Parathyroid adenoma (tissue), 2 donors: ENCODE measurements at regions not wholly inside any gene's neighbourhood (a gene's known extent, or its start where the extent isn't known, plus 50 kb on each side); places are given as distances from the start of the nearest gene placed in this dataset.

Experiments used
- H2AFZ ChIP-seq: fragments of 300-600 bp; sonication (generic); one replicate; pipeline ENCODE4 v1.7.0; 2017; ENCODE audit warnings: antibody characterized with exemption, mild to moderate bottlenecking
- H3K27ac ChIP-seq: fragments of 300-600 bp; sonication (generic); one replicate; pipeline ENCODE4 v1.7.0; 2017
- H3K27me3 ChIP-seq: fragments of 300-600 bp; sonication (generic); one replicate; pipeline ENCODE4 v1.7.0; 2017; ENCODE audit warnings: low read length; ENCODE audit not compliant: control insufficient read depth, insufficient read depth
- H3K36me3 ChIP-seq: fragments of 300-600 bp; sonication (generic); one replicate; pipeline ENCODE4 v1.7.0; 2017; ENCODE audit warnings: low read length; ENCODE audit not compliant: control insufficient read depth, insufficient read depth
- H3K4me1 ChIP-seq: fragments of 300-600 bp; sonication (generic); one replicate; pipeline ENCODE4 v1.7.0; 2017; ENCODE audit warnings: control low read depth
- H3K4me2 ChIP-seq: fragments of 300-600 bp; sonication (generic); one replicate; pipeline ENCODE4 v1.7.0; 2017; ENCODE audit warnings: low read length
- H3K4me3 ChIP-seq: fragments of 300-600 bp; sonication (generic); one replicate; pipeline ENCODE4 v1.7.0; 2017; ENCODE audit warnings: low read depth, low read length
- H3K79me2 ChIP-seq: fragments of 300-600 bp; sonication (generic); one replicate; pipeline ENCODE4 v1.7.0; 2017; ENCODE audit warnings: control low read depth
- H3K9ac ChIP-seq: fragments of 300-600 bp; sonication (generic); one replicate; pipeline ENCODE4 v1.7.0; 2017; ENCODE audit warnings: mild to moderate bottlenecking
- H3K9me3 ChIP-seq: fragments of 300-600 bp; sonication (generic); one replicate; pipeline ENCODE4 v1.7.0; 2017; ENCODE audit warnings: low read length; ENCODE audit not compliant: control insufficient read depth
- CTCF ChIP-seq: fragments of 300-600 bp; sonication (generic); IDR thresholded peaks from one replicate; pipeline ENCODE4 v1.7.0; 2017; ENCODE audit warnings: antibody characterized with exemption, mild to moderate bottlenecking
- donor health status: primary hyperparathyroidism.

- Histone ChIP-seq H3K27ac (no peak overlapping the region), H3K9me3 (no peaks in the 10 kb centered on the region), H3K4me2 (no peak overlapping the region), H3K4me3 (no peak overlapping the region), H3K9ac (no peak overlapping the region), H2AFZ (no peak overlapping the region), H3K79me2 (no peaks in the 10 kb centered on the region), H3K27me3 (no peaks in the 10 kb centered on the region), H3K36me3 (no peaks in the 10 kb centered on the region), H3K4me1 (no peaks in the 10 kb centered on the region)
- TF ChIP-seq CTCF = no peak
Observed at GRCh38 chr5:98458726-98459125, 314.7 kb upstream of the RGMB start.

DNA sequence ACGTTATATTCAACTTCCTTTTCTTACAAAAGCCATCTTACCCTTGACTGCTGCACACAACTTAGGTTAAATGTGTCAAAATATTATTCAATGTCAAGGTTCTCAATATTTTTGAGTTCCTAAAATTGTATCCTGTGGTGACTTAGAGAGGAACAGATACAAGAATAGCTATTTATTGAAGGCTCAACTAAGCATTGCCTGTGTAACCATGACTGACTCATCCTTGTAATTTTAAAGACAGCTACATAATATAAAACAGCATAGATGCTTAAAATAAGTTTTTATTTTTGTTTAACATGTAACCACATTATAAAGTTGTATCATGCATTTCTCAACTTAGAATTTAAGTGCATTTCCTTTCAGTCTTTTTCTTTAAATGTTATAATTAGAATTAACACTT lies 312.9 kb upstream of the RGMB start:
- H3K9me3 ChIP-seq = no peaks in the 10 kb centered on the region
- H2AFZ ChIP-seq = no peak overlapping the region
- no peak overlapping the region for H3K4me3 ChIP-seq

GRCh38 chr5:98461485-98461884 lies 312.0 kb upstream of the RGMB start:
- Histone ChIP-seq H2AFZ (no peak overlapping the region), H3K9ac (no peak overlapping the region)

More for the DNA sequence above, 312.9 kb upstream of the RGMB start:
- Histone ChIP-seq H3K4me1 (no peaks in the 10 kb centered on the region), H3K36me3 (no peaks in the 10 kb centered on the region), H3K9ac (no peak overlapping the region), H3K4me2 (no peak overlapping the region), H3K79me2 (no peaks in the 10 kb centered on the region), H3K27me3 (no peaks in the 10 kb centered on the region), H3K27ac (no peak overlapping the region)
- TF ChIP-seq CTCF = no peak

DNA sequence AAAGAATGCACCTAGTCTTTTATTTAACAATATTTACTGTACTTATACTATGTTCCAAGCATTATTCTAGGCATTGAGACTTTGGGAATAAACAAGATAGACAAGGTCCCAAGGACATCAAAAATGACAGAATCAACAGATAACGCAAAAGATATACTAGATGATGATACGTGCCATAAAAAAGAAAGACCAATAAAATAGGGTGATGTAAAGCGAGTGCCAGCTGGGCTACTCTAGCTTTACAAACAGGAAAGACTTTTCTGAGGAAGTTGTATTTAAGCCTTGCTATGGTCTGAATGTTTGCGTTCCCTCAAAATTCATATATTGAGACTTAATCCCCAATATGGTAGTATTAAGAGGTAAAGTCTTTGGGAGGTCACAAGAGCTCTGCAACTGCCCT lies 310.2 kb upstream of the RGMB start:
- Histone ChIP-seq H3K36me3 (no peaks in the 10 kb centered on the region), H3K27me3 (no peaks in the 10 kb centered on the region), H3K4me1 (no peaks in the 10 kb centered on the region), H3K4me3 (no peak overlapping the region), H3K79me2 (no peaks in the 10 kb centered on the region), H3K9me3 (no peaks in the 10 kb centered on the region), H2AFZ (no peak overlapping the region), H3K4me2 (no peak overlapping the region), H3K27ac (no peak overlapping the region), H3K9ac (no peak overlapping the region)
- TF ChIP-seq CTCF = no peak

More at GRCh38 chr5:98461485-98461884, 312.0 kb upstream of the RGMB start:
- no peak overlapping the region for H3K4me2 ChIP-seq
- no peaks in the 10 kb centered on the region for H3K79me2 ChIP-seq
- no peak for TF ChIP-seq CTCF
- H3K27me3 ChIP-seq = no peaks in the 10 kb centered on the region
- no peaks in the 10 kb centered on the region for H3K4me1 ChIP-seq
- H3K4me3 ChIP-seq = no peak overlapping the region
- no peaks in the 10 kb centered on the region for H3K9me3 ChIP-seq
- no peak overlapping the region for H3K27ac ChIP-seq
- H3K36me3 ChIP-seq = no peaks in the 10 kb centered on the region

- H3K4me1 ChIP-seq = no peaks in the 10 kb centered on the region
- no peak overlapping the region for H3K27ac ChIP-seq
- no peak overlapping the region for H3K4me3 ChIP-seq
- no peaks in the 10 kb centered on the region for H3K9me3 ChIP-seq
- no peaks in the 10 kb centered on the region for H3K36me3 ChIP-seq
- H3K9ac ChIP-seq = no peak overlapping the region
- no peaks in the 10 kb centered on the region for H3K27me3 ChIP-seq
- no peak for TF ChIP-seq CTCF
- no peak overlapping the region for H3K4me2 ChIP-seq
- H3K79me2 ChIP-seq = no peaks in the 10 kb centered on the region
- H2AFZ ChIP-seq = no peak overlapping the region
Observed at GRCh38 chr5:98463676-98464075, 309.8 kb upstream of the RGMB start.
